Tongue (tissue), 1 donor: ENCODE measurements at regions not wholly inside any gene's neighbourhood (a gene's known extent, or its start where the extent isn't known, plus 50 kb on each side); places are given as distances from the start of the nearest gene placed in this dataset.
"Not testable (repeated sequence)": the region's sequence is repeated elsewhere in the genome, so short reads cannot be mapped to it uniquely, and the experiment has no call there.

Source experiments
- DNase-seq: peaks from one replicate; pipeline ENCODE4 v3.0.0-alpha.2; 2015

GRCh38 chr16:27600381-27600780 lies 50.4 kb downstream of the KATNIP start:
- peak; percentile 73 for DNase-seq

- no peak for DNase-seq
Observed at GRCh38 chr16:27602103-27602502, 52.2 kb downstream of the KATNIP start.

GRCh38 chr16:27605500-27606106 lies 55.7 kb downstream of the KATNIP start:
- peak; percentile 74 for DNase-seq

- no peak for DNase-seq
Observed at GRCh38 chr16:27611340-27611739, 61.4 kb downstream of the KATNIP start.

- DNase-seq, result no peak
Observed at GRCh38 chr16:27613238-27613791, 63.4 kb downstream of the KATNIP start.

DNA sequence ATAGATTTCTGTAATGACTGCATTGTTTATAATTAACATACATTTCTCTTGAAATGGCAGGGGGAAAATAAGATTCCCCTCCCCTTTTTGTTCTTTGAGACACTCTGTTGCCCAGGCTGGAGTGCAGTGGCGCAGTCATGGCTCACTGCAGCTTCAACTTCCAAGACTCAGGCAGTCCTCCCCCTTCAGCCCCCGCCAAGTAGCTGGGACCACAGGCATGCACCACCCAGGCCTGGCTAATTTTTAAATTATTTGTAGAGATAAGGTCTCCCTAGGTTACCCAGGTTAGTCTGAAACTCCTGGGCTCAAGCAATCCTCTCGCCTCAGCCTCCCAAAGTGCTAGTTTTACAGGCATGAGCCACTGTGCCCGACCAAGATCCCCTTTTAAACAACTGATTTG lies 67.7 kb downstream of the KATNIP start:
- DNase-seq, result no peak

GRCh38 chr16:27618165-27618564 lies 68.2 kb downstream of the KATNIP start:
- DNase-seq, result no peak

GRCh38 chr16:27618606-27619327 lies 68.8 kb downstream of the KATNIP start:
- peak; percentile 62 for DNase-seq

DNA sequence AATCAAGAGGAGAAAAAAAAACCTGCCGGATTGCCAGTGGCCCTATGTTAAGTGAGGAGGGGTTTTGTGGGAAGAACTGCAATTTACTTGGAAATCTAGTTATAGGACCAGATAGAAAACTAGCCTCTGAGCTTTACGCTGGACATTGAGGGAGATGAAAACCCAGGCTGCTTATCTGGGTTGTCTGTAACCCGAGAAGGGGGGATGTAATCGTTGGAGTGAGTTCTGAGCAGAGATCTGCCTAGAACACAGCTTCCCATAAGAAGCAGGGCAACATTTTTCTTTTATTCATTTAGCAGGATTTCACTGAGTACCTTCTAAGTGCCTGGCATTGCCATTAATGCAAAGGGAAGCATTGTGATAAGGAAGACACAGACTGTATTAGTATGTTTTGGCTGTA lies 70.6 kb downstream of the KATNIP start:
- DNase-seq, result no peak

DNA sequence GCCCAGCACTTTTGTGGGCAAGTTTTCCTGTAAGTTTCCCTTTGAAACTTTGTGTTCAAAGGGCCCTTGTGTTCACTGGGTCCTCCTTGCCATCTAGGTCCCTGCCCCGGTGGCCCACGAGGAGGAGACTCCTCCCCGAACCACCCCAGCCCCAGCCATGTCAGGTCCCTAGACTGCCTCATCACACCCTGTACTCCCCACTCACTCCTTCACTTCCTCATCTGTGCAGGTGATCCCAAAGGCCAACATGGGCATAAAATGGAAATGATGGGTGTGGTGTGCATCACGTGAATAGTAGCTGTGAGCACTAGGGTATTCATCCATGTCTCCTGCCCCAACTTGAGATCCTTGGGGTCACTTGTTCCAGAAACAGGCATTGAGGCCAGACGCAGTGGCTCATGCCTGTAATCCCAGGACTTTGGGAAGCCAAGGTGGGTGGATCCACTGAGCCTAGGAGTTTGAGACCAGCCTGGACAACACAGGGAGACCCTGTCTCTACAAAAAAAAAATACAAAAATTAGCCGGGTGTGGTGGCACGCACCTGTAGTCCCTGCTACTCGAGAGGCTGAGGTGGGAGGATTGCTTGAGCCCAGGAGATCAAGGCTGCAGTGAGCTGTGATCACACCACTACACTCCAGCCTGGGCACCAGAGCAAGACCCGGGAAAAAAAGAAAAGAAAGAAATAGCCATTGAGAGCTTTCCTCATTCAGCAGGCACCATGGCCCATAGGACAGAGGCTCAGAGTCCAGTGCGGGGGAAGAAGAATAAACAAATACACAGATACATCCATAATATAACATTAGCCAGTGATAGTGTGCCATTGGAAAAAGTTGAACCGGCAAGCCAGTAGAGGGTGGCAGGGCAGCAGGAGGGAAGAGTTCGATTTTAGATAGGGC lies 74.5 kb downstream of the KATNIP start:
- no peak for DNase-seq

GRCh38 chr16:27625050-27625697 lies 75.2 kb downstream of the KATNIP start:
- DNase-seq, result no peak

- no peak for DNase-seq
Observed at GRCh38 chr16:27627136-27627535, 77.2 kb downstream of the KATNIP start.

DNA sequence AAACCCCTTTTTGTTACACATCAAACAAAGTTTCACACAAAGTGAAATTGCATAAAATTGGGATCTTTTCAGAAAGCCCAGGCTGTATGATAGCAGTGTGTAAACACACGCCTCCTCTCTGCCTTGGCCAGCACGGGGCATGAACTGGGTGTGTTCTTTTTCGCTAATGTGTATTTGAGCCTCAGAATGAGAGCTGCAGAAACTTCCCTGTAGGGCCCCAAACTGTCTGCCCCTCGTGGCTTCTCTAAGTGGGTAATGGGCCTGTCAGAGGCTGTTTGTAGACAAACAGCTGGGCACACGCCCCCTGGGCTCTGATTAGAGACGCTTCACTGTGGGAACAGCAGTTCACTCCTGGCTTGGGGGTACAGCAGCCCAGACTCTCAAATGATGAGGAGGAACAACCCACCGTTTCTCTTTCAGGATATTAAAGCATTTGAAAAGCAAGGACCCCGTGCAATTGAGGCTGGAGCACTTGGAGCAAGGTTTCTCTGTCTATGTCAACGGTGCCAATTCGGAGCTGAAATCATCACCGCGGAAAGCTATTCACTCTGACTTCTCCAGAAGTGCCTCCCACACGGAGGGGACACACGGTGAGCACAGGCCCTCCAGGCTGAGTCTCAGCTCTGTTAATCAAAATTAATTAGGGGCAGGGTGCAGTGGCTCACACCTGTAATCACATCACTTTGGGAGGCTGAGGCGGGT lies 78.4 kb downstream of the KATNIP start:
- DNase-seq, result peak; percentile 86

DNA sequence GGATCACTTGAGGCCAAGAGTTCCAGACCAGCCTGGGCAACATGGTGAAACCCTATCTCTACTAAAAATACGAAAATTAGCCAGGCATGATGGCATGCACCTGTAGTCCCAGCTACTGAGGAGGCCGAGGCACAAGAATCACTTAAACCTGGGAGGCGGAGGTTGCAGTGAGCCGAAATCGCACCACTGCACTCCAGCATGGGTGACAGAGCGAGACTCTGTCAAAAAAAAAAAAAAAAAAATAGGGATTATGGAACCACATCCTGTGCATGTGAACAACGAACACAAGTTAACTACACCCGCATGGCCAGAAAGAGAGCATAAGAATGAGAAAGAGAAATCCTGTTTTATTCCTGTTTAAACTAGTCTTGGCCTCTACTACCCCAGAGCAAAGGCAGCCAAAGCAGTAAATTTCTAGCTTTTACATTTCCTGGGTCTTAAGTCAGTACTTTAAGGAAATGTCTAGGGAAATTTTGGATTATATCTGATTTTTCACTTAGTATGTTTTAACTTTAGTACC lies 79.1 kb downstream of the KATNIP start:
- DNase-seq, result not testable (repeated sequence)

- DNase-seq, result no peak
Observed at GRCh38 chr16:27632216-27632615, 82.3 kb downstream of the KATNIP start.

DNA sequence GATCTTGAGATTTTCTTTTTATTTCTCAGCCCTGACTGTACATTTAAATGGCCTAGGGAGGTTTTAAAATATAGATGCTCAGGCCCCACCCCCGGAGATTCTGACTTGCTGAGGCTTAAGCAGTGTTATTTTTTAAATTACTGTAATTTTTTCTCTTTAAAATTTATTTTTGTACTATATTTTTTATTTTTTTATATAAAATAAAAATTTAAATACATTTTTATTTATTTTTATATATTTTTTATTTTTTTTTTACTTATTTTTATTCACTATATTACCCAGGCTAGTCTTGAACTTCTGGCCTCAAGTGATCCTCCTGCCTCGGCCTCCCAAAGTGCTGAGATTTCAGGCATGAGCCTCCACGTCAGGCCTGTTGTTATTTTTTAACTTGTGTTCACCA lies 83.3 kb downstream of the KATNIP start:
- DNase-seq, result no peak

GRCh38 chr16:27633721-27634120 lies 83.8 kb downstream of the KATNIP start:
- no peak for DNase-seq

- DNase-seq, result no peak
Observed at GRCh38 chr16:27634779-27635178, 84.8 kb downstream of the KATNIP start.

GRCh38 chr16:27636453-27637240 lies 86.7 kb downstream of the KATNIP start:
- no peak for DNase-seq

DNA sequence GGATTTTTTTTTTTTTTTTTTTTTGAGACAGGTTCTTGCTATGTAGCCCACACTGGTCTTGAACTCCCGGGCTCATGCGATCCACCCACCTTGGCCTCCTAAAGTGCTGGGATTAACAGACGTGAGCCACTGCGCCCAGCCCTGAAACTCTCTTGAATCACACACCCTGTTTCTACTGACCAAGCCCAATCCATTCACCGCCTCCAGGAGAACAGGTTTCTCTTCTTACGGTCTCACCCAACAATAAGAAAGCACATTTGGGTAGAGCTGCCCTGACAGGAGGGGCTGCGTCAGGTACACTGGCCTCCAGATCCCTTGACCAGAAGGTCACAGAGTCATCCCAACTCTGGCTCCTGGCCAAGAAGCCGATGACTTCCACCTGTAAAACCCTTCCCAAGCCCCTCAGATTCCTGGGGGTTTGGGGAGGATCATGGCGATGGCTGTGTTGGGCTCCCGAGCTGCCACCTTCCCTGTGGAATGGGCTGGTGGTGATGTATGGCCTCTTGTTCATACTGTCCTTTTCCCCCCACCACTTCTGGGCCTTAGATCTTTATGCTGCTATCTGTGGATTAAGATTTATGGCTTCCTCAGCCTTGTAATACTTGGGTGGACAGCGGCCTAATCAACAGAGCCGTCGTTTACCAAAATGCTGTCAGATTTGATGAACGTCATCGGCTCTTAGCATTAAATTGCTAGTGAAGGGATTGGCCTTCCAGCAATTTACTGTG lies 89.1 kb downstream of the KATNIP start:
- DNase-seq, result no peak
